MCF 10A (cell line): ENCODE measurements at regions not wholly inside any gene's neighbourhood (a gene's known extent, or its start where the extent isn't known, plus 50 kb on each side); places are given as distances from the start of the nearest gene placed in this dataset.

Source experiments
- BruUV-seq: library from RNA; stranded (reverse); fragments of 400-500 nt; replicated peaks from 2 replicates; lab custom pipeline; 2021; lab: Mats Ljungman, UMichigan
- CTCF ChIA-PET: fragments of 300-600 bp; sonication (Branson Sonifier 250); formaldehyde crosslinking; extraction: SDS; loops from one replicate; lab custom pipeline; 2021; ENCODE audit warnings: antibody characterized with exemption, inconsistent platforms; lab: Yijun Ruan, JAX
- POLR2A ChIA-PET: fragments of 300-600, 350-650 bp; sonication (Branson Sonifier 250); formaldehyde crosslinking; extraction: SDS; loops from one replicate; lab custom pipeline; 2020; ENCODE audit warnings: antibody characterized with exemption, inconsistent platforms; lab: Yijun Ruan, JAX
- DNase-seq: peaks from one replicate; pipeline ENCODE4 v3.0.0-alpha.2; 2018; ENCODE audit not compliant: unreplicated experiment
- H3K27ac Mint-ChIP-seq: one replicate; pipeline ENCODE4 v1.8.0; 2022; ENCODE audit warnings: mild to moderate bottlenecking, low read depth, mixed read lengths; ENCODE audit not compliant: unreplicated experiment
- H3K27me3 Mint-ChIP-seq: one replicate; pipeline ENCODE4 v1.8.0; 2022; ENCODE audit warnings: mixed read lengths; ENCODE audit not compliant: insufficient read depth, unreplicated experiment
- H3K36me3 Mint-ChIP-seq: one replicate; pipeline ENCODE4 v1.8.0; 2022; ENCODE audit warnings: mild to moderate bottlenecking, moderate library complexity, mixed read lengths; ENCODE audit not compliant: insufficient read depth, unreplicated experiment
- H3K4me1 Mint-ChIP-seq: one replicate; pipeline ENCODE4 v1.8.0; 2022; ENCODE audit warnings: mixed read lengths; ENCODE audit not compliant: insufficient read depth, unreplicated experiment
- H3K4me3 Mint-ChIP-seq: one replicate; pipeline ENCODE4 v1.8.0; 2022; ENCODE audit warnings: mild to moderate bottlenecking, moderate library complexity, mixed read lengths; ENCODE audit not compliant: unreplicated experiment
- H3K9me3 Mint-ChIP-seq: one replicate; pipeline ENCODE4 v1.8.0; 2022; ENCODE audit warnings: mixed read lengths; ENCODE audit not compliant: unreplicated experiment
- CTCF ChIP-seq: fragments of 200-600 bp; IDR thresholded peaks from one replicate; pipeline ENCODE4 v1.8.0; 2022; ENCODE audit warnings: antibody characterized with exemption, mild to moderate bottlenecking; ENCODE audit not compliant: unreplicated experiment
- intact Hi-C: fragments of 100-400 bp; cut with micrococcal nuclease; formaldehyde crosslinking; loops from 2 replicates; pipeline ENCODE4 v1.14.1; 2022

- ChIA-PET POLR2A (no interaction called here), CTCF (no interaction called here)
- no peak for DNase-seq
- no peaks in the 10 kb centered on the region for H3K9me3 Mint-ChIP-seq
- no TSS peak for BruUV-seq
- no peaks in the 10 kb centered on the region for H3K4me1 Mint-ChIP-seq
- H3K4me3 Mint-ChIP-seq, result no peak overlapping the region
- intact Hi-C loops, result no loop called here
- H3K27ac Mint-ChIP-seq, result no peak overlapping the region
- no peaks in the 10 kb centered on the region for H3K36me3 Mint-ChIP-seq
- H3K27me3 Mint-ChIP-seq, result peaks cover 6% of the 10 kb centered on the region
- TF ChIP-seq CTCF, result no peak
Measured at GRCh38 chr2:198405311-198405710, 600.9 kb downstream of the PLCL1 start.

DNA sequence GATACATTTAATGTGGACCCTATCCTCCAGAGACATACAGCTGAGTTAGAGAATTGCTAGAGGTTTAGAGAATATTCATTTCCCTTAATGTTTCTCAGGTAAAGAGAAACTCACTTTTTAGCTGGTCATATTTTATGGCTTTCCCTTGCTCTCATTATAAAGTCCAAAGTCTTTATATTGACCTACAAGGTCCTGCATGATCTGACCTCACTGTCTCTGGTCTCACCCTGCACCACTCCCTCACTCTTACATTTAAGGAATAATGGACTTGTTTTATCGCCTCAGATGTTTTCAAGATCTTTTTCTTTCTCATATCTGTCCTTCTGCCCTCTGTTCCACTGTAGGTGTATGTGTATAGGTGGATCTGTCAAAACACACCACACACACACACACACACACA is 597.3 kb downstream of the PLCL1 start:
- no peak for DNase-seq
- Mint-ChIP-seq H3K27ac (no peak overlapping the region), H3K36me3 (no peaks in the 10 kb centered on the region), H3K9me3 (no peaks in the 10 kb centered on the region), H3K27me3 (peaks cover 26% of the 10 kb centered on the region), H3K4me3 (no peak overlapping the region), H3K4me1 (no peaks in the 10 kb centered on the region)
- no TSS peak for BruUV-seq
- TF ChIP-seq CTCF, result no peak
- CTCF ChIA-PET, result no interaction called here
- POLR2A ChIA-PET, result interaction anchor here (0.6 kb wide), 1 partner anchor 125 kb away, joined by 3 read pairs; no protein-coding TSS in a partner anchor
- intact Hi-C loops, result no loop called here

- TF ChIP-seq CTCF, result no peak
- Mint-ChIP-seq H3K27me3 (peaks cover 30% of the 10 kb centered on the region), H3K27ac (no peak overlapping the region), H3K9me3 (no peaks in the 10 kb centered on the region), H3K4me1 (no peaks in the 10 kb centered on the region), H3K36me3 (no peaks in the 10 kb centered on the region), H3K4me3 (no peak overlapping the region)
- CTCF ChIA-PET, result interaction anchor here (0.6 kb wide), 1 partner anchor 109 kb away, joined by 3 read pairs; no protein-coding TSS in a partner anchor
- no peak for DNase-seq
- POLR2A ChIA-PET, result interaction anchor here (0.6 kb wide), 1 partner anchor 125 kb away, joined by 3 read pairs; no protein-coding TSS in a partner anchor
- no TSS peak for BruUV-seq
- intact Hi-C loops, result no loop called here
Measured at GRCh38 chr2:198400999-198401398, 596.6 kb downstream of the PLCL1 start.

GRCh38 chr2:198394208-198394607 is 589.8 kb downstream of the PLCL1 start:
- POLR2A ChIA-PET, result no interaction called here
- CTCF ChIA-PET, result no interaction called here

More at GRCh38 chr2:198394208-198394607, 589.8 kb downstream of the PLCL1 start:
- Mint-ChIP-seq H3K27ac (no peak overlapping the region), H3K27me3 (peaks cover 46% of the 10 kb centered on the region), H3K9me3 (no peaks in the 10 kb centered on the region), H3K4me1 (no peaks in the 10 kb centered on the region), H3K36me3 (no peaks in the 10 kb centered on the region), H3K4me3 (no peak overlapping the region)
- no peak for DNase-seq
- BruUV-seq, result no TSS peak
- intact Hi-C loops, result no loop called here
- no peak for TF ChIP-seq CTCF
